ENCODE measurements at regions not wholly inside any gene's neighbourhood (a gene's known extent, or its start where the extent isn't known, plus 50 kb on each side); places are given as distances from the start of the nearest gene placed in this dataset.

DNA sequence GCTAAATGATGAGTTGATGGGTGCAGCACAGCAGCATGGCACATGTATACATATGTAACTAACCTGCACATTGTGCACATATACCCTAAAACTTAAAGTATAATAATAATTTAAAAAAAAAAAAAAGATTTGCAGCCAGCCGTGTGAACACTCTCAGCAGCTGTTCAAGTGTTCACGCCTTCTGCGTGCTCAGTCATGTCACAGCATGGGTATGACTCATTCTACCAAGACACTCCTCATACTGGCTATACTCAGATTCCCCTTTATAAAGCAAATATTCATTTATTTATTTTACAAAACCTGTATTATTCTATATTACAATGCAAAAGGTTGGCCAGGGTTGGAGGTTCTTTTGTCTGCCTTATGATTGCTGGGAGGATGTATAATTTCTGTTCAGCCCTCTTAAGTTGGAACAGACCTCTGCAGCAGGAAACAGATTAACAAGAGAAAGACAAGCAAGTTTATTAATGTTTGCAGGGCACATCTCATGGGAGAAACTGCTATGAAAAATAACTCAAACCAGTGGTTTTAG lies 1230.6 kb upstream of the CHAC2 start:
- TF ChIP-seq SP7 (tag by site-specific recombination; IDR thresholded peaks at IDR 0.05) (no peak), ZNF214 (tag by site-specific recombination; IDR thresholded peaks at IDR 0.05; ENCODE audit: borderline replicate concordance) (no peak), ZNF747 (tag by site-specific recombination; IDR thresholded peaks at IDR 0.05) (no peak), ZNF518A (tag by site-specific recombination; conservative IDR thresholded peaks at IDR 0.05; ENCODE audit: low read depth) (no peak), ZNF639 (tag by site-specific recombination; IDR thresholded peaks at IDR 0.05) (no peak), SETDB1 (IDR thresholded peaks at IDR 0.05; ENCODE audit: insufficient read length, low read length) (no peak)
- TF ChIP-seq, protein P1, sequence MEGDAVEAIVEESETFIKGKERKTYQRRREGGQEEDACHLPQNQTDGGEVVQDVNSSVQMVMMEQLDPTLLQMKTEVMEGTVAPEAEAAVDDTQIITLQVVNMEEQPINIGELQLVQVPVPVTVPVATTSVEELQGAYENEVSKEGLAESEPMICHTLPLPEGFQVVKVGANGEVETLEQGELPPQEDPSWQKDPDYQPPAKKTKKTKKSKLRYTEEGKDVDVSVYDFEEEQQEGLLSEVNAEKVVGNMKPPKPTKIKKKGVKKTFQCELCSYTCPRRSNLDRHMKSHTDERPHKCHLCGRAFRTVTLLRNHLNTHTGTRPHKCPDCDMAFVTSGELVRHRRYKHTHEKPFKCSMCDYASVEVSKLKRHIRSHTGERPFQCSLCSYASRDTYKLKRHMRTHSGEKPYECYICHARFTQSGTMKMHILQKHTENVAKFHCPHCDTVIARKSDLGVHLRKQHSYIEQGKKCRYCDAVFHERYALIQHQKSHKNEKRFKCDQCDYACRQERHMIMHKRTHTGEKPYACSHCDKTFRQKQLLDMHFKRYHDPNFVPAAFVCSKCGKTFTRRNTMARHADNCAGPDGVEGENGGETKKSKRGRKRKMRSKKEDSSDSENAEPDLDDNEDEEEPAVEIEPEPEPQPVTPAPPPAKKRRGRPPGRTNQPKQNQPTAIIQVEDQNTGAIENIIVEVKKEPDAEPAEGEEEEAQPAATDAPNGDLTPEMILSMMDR (tag by site-specific recombination; IDR thresholded peaks at IDR 0.05), result no peak
